ENCODE measurements at regions not wholly inside any gene's neighbourhood (a gene's known extent, or its start where the extent isn't known, plus 50 kb on each side); places are given as distances from the start of the nearest gene placed in this dataset.
"Not testable (repeated sequence)": the region's sequence is repeated elsewhere in the genome, so short reads cannot be mapped to it uniquely, and the experiment has no call there.

DNA sequence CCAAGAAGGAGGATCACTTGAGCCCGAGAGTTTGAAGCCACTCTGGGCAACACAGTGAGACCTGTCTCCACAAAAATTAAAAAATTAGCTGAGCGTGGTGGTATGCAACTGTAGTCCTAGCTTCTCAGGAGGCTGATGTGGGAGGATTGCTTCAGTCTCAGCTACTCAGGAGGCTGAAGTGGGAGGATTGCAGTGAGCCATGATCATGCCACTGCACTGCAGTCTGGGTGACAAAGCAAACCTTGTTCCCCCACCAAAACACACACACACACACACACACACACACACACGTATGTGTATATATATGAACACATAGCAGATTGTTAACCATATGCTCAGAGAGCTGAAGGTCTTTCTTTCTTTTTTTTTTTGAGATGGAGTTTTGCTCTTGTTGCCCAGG lies 157.5 kb upstream of the MAST4 start:
- TF ChIP-seq, protein P1, sequence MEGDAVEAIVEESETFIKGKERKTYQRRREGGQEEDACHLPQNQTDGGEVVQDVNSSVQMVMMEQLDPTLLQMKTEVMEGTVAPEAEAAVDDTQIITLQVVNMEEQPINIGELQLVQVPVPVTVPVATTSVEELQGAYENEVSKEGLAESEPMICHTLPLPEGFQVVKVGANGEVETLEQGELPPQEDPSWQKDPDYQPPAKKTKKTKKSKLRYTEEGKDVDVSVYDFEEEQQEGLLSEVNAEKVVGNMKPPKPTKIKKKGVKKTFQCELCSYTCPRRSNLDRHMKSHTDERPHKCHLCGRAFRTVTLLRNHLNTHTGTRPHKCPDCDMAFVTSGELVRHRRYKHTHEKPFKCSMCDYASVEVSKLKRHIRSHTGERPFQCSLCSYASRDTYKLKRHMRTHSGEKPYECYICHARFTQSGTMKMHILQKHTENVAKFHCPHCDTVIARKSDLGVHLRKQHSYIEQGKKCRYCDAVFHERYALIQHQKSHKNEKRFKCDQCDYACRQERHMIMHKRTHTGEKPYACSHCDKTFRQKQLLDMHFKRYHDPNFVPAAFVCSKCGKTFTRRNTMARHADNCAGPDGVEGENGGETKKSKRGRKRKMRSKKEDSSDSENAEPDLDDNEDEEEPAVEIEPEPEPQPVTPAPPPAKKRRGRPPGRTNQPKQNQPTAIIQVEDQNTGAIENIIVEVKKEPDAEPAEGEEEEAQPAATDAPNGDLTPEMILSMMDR (IDR thresholded peaks at IDR 0.05; ENCODE audit: low read depth, low read length): no peak
- no peak overlapping the region for H3K27ac ChIP-seq
- DNase-seq (ENCODE audit: low read depth in 1 of 2, low spot score in 1 of 2): no peak

GRCh38 chr5:66440202-66440680 lies 156.0 kb upstream of the MAST4 start:
- H3K4me3 ChIP-seq: no peak overlapping the region
- DNase-seq (ENCODE audit: low read depth in 1 of 2, low spot score in 1 of 2): peak in 1 of 2 donors; percentile 97
- H3K9me3 ChIP-seq (ENCODE audit: low read depth): no peaks in the 10 kb centered on the region

More for the DNA sequence above, 157.5 kb upstream of the MAST4 start:
- Histone ChIP-seq H3K9me3 (ENCODE audit: low read depth) (no peaks in the 10 kb centered on the region), H3K27me3 (no peaks in the 10 kb centered on the region), H3K4me3 (no peak overlapping the region), H3K4me1 (ENCODE audit: low read depth) (no peaks in the 10 kb centered on the region), H3K36me3 (no peaks in the 10 kb centered on the region)

DNA sequence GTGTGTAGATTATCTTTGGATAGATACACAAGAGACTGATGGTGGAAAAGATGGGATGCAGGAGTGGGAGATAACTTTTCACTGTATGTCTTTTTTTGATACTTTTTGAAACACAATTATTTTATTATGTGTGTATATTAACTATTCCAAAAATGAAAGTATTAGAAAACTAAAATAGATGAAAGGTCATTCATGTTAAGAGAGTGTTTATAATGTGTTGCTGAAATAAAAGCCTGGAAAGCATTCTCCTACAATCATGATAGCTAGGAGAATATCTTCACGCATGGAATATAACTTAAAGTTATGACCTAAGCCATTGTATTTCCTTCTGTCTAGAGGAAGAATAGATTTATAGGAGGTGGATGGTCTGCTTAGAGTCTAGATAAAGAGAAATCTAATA lies 154.8 kb upstream of the MAST4 start:
- no peaks in the 10 kb centered on the region for H3K36me3 ChIP-seq
- DNase-seq (ENCODE audit: low read depth in 1 of 2, low spot score in 1 of 2): no peak
- H3K27ac ChIP-seq: no peak overlapping the region
- no peaks in the 10 kb centered on the region for H3K4me1 ChIP-seq (ENCODE audit: low read depth)
- TF ChIP-seq, protein P1 (IDR thresholded peaks at IDR 0.05; ENCODE audit: low read depth, low read length): no peak
- no peak overlapping the region for H3K4me3 ChIP-seq
- no peaks in the 10 kb centered on the region for H3K27me3 ChIP-seq
- H3K9me3 ChIP-seq (ENCODE audit: low read depth): no peaks in the 10 kb centered on the region

More at GRCh38 chr5:66440202-66440680, 156.0 kb upstream of the MAST4 start:
- TF ChIP-seq, protein P1 (IDR thresholded peaks at IDR 0.05; ENCODE audit: low read depth, low read length): no peak
- Histone ChIP-seq H3K27me3 (no peaks in the 10 kb centered on the region), H3K27ac (no peak overlapping the region), H3K36me3 (no peaks in the 10 kb centered on the region), H3K4me1 (ENCODE audit: low read depth) (no peaks in the 10 kb centered on the region)

DNA sequence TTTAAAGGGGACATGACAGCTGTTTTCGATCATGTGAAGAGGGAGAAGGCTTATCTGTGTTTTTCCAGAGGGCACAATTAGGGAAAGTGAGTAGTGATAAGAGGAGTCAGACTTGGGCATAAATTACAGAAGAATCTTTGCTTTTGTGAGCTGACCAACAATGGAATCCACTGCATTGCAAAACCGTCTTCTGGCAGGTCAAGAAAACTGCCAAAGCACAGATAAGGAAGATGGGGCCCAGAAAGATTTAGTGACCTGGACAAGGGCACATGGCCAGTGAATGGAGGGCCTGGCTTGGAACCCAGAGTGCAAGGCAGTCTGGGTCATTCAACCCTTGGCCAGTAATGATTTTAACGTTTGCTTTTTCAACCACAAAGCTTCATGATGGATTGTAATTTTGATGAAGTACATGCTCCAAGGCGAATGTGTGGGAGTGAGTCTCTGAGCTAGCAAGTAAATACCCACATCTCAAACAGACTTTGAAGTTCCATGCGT lies 153.2 kb upstream of the MAST4 start:
- peak in 1 of 2 donors; percentile 95 for DNase-seq (ENCODE audit: low read depth in 1 of 2, low spot score in 1 of 2)
- TF ChIP-seq, protein P1 (IDR thresholded peaks at IDR 0.05; ENCODE audit: low read depth, low read length): no peak
- no peaks in the 10 kb centered on the region for H3K9me3 ChIP-seq (ENCODE audit: low read depth)
- no peaks in the 10 kb centered on the region for H3K4me1 ChIP-seq (ENCODE audit: low read depth)
- no peaks in the 10 kb centered on the region for H3K27me3 ChIP-seq
- no peak overlapping the region for H3K4me3 ChIP-seq
- H3K27ac ChIP-seq: no peak overlapping the region
- no peaks in the 10 kb centered on the region for H3K36me3 ChIP-seq

DNA sequence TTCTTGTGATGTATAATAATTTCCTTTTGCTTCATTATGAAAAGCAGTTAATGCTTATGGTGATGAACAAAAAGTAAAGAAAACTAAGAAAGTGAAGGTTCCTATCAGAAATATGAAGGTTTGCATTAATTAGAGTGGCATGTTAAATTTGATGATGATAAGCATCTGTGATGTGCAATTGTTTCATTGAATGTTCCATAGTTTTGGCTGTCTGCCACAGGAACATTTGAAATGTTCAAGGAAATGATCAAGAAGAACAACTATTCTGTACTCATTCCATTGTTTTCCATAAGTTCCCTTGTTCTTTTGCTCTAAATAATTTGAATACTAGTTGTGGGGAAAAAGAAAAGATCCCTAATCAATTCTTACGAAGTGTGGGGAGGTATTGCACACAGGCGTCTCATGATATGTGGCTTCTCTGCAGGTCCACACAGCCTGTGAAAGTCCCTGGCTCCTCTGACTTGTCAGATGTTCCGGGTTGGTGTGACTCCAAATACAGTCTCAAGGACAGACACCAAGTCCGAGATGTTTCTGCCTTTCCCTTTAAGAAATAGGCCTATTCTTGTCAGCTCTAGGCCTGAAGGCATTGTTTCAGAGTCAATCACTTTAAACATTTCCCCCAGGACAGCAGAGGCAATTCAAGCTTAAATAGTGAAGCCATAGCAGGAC lies 152.6 kb upstream of the MAST4 start:
- H3K9me3 ChIP-seq (ENCODE audit: low read depth): no peaks in the 10 kb centered on the region
- H3K27me3 ChIP-seq: no peaks in the 10 kb centered on the region
- H3K27ac ChIP-seq: no peak overlapping the region
- TF ChIP-seq, protein P1 (IDR thresholded peaks at IDR 0.05; ENCODE audit: low read depth, low read length): no peak
- no peaks in the 10 kb centered on the region for H3K36me3 ChIP-seq
- peak in 1 of 2 donors; percentile 72 for DNase-seq (ENCODE audit: low read depth in 1 of 2, low spot score in 1 of 2)
- no peak overlapping the region for H3K4me3 ChIP-seq
- H3K4me1 ChIP-seq (ENCODE audit: low read depth): no peaks in the 10 kb centered on the region

DNA sequence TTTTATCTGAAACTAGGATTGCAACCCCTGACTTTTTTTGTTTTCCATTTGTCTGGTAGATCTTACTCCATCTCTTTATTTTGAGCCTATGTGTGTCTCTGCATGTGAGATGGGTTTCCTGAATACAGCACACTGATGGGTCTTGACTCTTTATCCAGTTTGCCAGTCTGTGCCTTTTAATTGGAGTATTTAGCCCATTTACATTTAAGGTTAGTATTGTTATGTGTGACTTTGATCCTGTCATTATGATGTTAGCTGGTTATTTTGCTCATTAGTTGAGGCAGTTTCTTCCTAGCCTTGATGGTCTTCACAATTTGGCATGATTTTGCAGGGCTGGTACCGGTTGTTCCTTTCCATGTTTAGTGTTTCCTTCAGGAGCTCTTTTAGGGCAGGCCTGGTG lies 148.1 kb upstream of the MAST4 start:
- H3K27ac ChIP-seq; H3K27me3 ChIP-seq; H3K9me3 ChIP-seq (ENCODE audit: low read depth); H3K36me3 ChIP-seq; H3K4me1 ChIP-seq (ENCODE audit: low read depth); DNase-seq (ENCODE audit: low read depth in 1 of 2, low spot score in 1 of 2); H3K4me3 ChIP-seq: not testable (repeated sequence)

Measured in cardiac muscle cell (in vitro differentiated cells and primary cell).